ENCODE measurements at regions not wholly inside any gene's neighbourhood (a gene's known extent, or its start where the extent isn't known, plus 50 kb on each side); places are given as distances from the start of the nearest gene placed in this dataset.

DNA sequence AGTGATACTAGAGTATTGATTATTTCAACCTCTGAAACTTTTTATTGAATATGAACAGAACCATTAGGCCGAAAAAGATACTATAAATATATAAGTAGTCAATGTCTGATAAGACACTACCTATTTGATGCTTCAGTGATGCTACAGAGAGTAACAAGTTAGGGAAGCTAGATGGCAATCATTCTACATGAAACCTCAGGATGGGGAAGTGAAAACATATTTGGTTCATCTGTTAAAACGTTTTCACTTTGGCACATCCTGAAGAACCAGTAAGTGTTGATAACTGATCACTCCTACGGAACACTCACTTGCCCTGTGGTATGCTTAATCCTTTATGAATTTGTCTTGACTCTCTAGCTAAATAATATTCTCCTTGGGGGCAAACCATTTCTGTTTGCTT, 1064.9 kb downstream of the NXPH1 start:
- TF ChIP-seq, protein P1, sequence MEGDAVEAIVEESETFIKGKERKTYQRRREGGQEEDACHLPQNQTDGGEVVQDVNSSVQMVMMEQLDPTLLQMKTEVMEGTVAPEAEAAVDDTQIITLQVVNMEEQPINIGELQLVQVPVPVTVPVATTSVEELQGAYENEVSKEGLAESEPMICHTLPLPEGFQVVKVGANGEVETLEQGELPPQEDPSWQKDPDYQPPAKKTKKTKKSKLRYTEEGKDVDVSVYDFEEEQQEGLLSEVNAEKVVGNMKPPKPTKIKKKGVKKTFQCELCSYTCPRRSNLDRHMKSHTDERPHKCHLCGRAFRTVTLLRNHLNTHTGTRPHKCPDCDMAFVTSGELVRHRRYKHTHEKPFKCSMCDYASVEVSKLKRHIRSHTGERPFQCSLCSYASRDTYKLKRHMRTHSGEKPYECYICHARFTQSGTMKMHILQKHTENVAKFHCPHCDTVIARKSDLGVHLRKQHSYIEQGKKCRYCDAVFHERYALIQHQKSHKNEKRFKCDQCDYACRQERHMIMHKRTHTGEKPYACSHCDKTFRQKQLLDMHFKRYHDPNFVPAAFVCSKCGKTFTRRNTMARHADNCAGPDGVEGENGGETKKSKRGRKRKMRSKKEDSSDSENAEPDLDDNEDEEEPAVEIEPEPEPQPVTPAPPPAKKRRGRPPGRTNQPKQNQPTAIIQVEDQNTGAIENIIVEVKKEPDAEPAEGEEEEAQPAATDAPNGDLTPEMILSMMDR (IDR thresholded peaks at IDR 0.05; ENCODE audit: insufficient read depth, low read length, poor library complexity, severe bottlenecking) = no peak
- no peak for TF ChIP-seq EZH2phosphoT487 (conservative IDR thresholded peaks at IDR 0.05; ENCODE audit: low read length)
